ENCODE measurements at regions not wholly inside any gene's neighbourhood (a gene's known extent, or its start where the extent isn't known, plus 50 kb on each side); places are given as distances from the start of the nearest gene placed in this dataset.
"Not testable (repeated sequence)": the region's sequence is repeated elsewhere in the genome, so short reads cannot be mapped to it uniquely, and the experiment has no call there.

- not testable (repeated sequence) for TF ChIP-seq CTCF (conservative IDR thresholded peaks at IDR 0.05); ZFX (IDR thresholded peaks at IDR 0.05)
Observed at GRCh38 chr1:87992536-87992935, 663.9 kb downstream of the LMO4 start.

All from C4-2B (cell line).